Cardiac septum (tissue), 1 donor: ENCODE measurements at regions not wholly inside any gene's neighbourhood (a gene's known extent, or its start where the extent isn't known, plus 50 kb on each side); places are given as distances from the start of the nearest gene placed in this dataset.

ENCODE experiments used
- DNase-seq: peaks from one replicate; pipeline ENCODE4 v3.0.0-alpha.2; 2020; ENCODE audit warnings: low spot score
- intact Hi-C: fragments of 100-400 bp; cut with DNase I; formaldehyde crosslinking; loops from one replicate; pipeline ENCODE4 v1.14.0; 2022
- donor health status: DM: no; HTN: no; CAD: no.

- no peak for DNase-seq
- intact Hi-C loops: no loop called here
Observed at GRCh38 chr11:10942620-10943019, 84.8 kb upstream of the ZBED5 start.

DNA sequence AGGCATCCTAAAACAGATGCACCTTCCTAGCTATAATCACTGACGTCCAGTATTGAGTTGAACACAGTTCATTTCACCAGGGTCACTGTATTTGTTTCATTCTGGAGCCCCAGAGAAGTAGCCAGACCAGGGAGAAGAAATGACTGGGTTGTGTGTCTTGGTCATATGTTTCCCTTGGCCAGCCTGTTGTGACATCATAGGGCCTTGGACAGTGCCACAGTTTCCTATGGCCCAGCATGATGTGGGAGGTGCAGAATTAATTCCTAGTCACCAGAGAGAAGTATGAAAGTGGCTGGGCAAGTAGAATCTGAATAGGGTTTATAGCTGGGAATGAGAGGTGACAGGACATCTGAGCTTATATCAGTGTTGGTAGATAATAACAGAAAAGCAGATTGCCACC, 84.0 kb upstream of the ZBED5 start:
- intact Hi-C loops: no loop called here
- no peak for DNase-seq

DNA sequence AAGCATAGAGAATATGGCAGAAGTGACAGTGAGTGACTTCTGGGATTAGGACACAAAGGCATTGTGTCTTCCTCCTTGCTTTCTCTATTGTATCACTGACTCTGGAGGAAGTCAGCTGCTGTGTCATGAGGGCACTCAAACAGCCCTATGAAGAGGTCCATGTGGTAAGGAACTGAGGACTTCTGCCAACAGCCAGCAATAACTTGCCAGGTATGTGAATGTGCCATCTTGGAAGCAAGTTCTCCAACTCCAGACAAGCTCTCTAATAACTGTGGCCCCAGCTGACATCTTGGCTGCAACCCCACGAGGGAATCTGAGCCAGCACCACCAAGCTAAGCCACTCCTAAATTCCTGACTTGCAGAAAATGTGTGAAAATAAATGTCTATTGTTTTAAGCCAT, 83.6 kb upstream of the ZBED5 start:
- intact Hi-C loops: no loop called here
- peak; percentile 55 for DNase-seq

DNA sequence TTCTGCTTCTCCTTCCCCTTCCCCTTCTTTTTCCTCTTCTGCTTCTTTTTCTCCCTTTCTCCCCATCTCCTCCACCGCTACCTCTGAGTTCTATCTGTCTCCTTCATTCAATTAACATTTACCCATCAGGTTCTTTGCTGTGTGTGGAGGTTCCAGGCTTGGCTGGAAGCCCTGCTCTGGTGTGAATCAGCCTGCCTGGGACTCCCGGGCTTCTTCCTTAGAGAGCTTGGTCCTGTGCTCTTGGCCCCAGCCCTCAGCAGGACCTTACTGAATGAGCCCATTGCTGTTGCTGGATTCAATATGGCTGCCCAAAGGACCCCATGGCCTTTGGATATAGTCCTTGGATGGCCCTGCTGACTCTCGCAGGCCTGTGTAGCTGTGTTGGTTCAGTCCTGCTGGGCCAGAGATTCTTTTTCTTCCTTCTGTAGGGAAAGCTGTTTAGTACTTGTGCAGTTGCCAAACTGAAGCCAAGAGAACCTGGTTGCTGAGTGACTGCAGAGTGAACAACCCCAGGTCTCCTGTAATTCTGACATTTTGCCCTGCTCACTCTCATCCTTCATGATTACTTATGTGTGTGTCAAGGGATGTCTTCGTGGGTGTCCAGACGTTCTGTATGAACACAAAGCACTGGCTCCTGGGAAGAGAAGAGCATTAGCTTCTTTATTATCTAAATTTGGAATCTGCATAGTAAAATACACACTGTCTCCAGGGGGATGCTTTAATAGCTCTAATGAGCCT, 81.0 kb upstream of the ZBED5 start:
- intact Hi-C loops: loop anchor here (10.0 kb wide), 1 partner anchor 596 kb away; no protein-coding TSS in a partner anchor
- DNase-seq: peak; percentile 47

DNA sequence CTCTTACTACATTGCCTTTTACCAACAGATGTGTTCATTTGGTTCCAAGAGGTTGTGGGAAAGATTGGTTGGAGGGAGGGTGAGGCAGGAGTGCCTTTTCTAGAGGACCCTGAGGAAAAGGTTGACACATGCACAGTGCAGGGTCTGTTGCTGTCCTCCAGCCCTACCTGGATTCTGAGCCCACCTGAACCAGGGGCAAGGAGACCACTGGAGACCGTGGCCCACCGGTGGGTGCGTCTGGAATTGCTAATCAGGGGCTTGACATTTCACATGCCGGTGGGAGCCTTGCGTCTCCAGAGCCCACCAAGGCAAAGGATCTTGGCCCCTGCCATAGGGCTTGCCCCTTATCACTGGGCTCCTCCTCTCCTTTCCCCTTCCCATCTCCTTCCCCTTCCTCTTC, 80.4 kb upstream of the ZBED5 start:
- intact Hi-C loops: loop anchor here (10.0 kb wide), 1 partner anchor 597 kb away; no protein-coding TSS in a partner anchor
- DNase-seq: peak; percentile 65

GRCh38 chr11:10937385-10937771, 79.5 kb upstream of the ZBED5 start:
- intact Hi-C loops: loop anchor here (10.0 kb wide), 1 partner anchor 597 kb away; no protein-coding TSS in a partner anchor
- no peak for DNase-seq

DNA sequence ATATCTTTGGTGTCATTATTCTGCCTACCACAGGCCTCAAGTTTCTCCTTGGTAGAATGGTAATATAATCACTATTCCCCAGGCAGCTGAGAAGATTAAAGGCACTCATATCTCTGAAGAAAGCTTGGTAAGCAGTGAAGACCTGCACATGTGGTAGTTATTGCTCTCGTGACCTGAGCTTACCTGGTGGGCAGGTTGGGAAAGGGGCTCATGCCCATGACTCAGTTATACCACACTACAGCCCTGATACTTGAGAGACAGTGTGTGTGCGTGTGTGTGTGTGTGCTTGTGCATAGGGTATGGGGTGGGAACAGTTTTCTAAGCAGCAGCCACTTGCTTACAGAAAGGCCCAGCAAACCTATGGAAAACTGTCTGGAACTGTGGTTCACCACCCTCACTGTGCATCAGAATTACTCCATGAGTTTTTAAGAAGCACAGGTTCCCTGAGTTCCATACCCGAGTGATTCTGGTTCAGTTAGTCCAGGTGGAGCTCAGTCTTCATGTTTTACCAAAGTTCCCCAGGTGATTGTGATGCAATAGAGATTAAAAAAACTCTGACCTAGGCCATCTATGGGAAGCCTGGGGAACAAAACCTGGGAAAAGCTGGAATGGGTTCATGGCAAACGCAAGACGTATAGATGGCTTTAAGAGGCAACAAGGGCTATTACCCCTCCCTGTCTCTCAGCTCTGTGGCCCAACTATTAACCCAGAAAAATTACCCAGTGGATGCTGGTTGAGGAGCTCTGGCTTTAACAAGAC, 79.0 kb upstream of the ZBED5 start:
- intact Hi-C loops: loop anchor here (10.0 kb wide), 1 partner anchor 598 kb away; no protein-coding TSS in a partner anchor
- DNase-seq: no peak

GRCh38 chr11:10935015-10935559, 77.2 kb upstream of the ZBED5 start:
- intact Hi-C loops: loop anchor here (10.0 kb wide), 1 partner anchor 600 kb away; no protein-coding TSS in a partner anchor
- no peak for DNase-seq

- DNase-seq: no peak
- intact Hi-C loops: loop anchor here (5.0 to 10.0 kb wide), 3 partner anchors 142 to 853 kb away; no protein-coding TSS in a partner anchor
Observed at GRCh38 chr11:10934293-10934860, 76.5 kb upstream of the ZBED5 start.

GRCh38 chr11:10933455-10934292, 75.8 kb upstream of the ZBED5 start:
- intact Hi-C loops: loop anchor here (2.0 to 10.0 kb wide), 4 partner anchors 87 to 854 kb away; no protein-coding TSS in a partner anchor
- peak; percentile 91 for DNase-seq

DNA sequence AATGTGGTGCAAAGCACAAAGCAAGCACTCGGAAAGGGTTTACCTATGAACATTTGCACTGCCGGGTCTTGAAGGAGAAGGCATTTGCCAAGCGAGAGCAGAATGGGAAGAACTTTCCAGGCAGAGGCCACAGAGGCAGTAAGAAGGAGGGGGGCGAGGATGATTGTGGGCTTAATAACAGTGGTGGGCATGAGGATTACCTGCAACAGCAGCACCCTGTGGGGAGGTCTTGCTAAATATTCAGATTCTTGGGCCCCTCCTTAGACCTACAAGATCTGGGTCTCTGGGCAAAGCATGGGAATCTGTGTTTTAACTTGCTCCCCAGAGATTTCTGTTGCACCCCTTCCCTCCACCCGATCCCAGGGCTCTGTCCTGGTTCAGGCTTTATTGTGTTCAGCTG, 75.1 kb upstream of the ZBED5 start:
- no peak for DNase-seq
- intact Hi-C loops: loop anchor here (2.0 to 10.0 kb wide), 4 partner anchors 88 to 854 kb away; no protein-coding TSS in a partner anchor

DNA sequence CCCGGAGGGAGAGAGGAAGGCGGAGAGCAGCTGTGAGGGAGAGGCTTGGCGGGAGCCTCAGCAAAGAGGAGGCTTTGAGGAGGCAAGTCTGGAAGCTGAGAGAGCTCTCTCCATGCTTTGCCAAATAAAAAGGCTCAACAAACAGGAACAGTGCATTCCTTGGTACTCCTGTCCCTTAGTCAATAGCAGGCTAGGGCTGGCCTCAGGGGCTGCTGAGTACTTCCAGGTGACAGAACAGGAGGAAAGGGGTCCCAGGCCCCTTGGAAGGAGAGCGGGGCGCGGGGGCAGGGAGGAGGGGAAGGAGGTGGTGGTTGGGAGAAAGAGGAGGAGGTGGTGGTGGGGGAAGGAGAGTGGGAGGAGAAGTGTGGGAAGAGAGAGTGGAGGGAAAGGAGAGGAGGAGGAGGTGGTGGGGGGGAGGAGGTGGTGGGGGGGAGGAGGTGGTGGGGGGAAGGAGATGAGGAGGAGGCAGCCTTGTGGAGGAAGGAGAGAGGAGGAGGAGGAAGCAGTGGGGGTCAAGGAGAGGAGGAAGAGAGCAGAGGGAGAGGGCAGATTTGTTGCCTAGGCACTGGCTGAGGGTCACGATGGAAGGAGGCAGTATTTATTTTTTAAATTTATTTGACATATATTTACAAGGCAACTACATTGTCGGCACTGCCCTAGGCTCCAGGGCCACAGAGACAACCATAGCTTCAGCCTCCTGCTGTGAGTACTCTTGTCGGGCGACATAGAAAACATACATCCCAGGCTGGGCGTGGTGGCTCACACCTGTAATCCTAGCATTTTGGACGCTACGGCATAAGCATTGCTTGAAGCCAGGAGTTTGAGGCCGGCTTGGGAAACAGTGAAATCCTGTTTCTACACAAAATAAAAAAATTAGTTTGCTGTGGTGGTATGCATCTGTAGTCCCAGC, 74.2 kb upstream of the ZBED5 start:
- DNase-seq: peak; percentile 24
- intact Hi-C loops: loop anchor here (1.0 to 10.0 kb wide), 6 partner anchors 75 to 855 kb away; partner anchors contain the start of gene EIF4G2

- DNase-seq: peak; percentile 81
- intact Hi-C loops: loop anchor here (1.0 to 10.0 kb wide), 5 partner anchors 74 to 856 kb away; partner anchors contain the start of gene EIF4G2
Observed at GRCh38 chr11:10930972-10931760, 73.3 kb upstream of the ZBED5 start.

DNA sequence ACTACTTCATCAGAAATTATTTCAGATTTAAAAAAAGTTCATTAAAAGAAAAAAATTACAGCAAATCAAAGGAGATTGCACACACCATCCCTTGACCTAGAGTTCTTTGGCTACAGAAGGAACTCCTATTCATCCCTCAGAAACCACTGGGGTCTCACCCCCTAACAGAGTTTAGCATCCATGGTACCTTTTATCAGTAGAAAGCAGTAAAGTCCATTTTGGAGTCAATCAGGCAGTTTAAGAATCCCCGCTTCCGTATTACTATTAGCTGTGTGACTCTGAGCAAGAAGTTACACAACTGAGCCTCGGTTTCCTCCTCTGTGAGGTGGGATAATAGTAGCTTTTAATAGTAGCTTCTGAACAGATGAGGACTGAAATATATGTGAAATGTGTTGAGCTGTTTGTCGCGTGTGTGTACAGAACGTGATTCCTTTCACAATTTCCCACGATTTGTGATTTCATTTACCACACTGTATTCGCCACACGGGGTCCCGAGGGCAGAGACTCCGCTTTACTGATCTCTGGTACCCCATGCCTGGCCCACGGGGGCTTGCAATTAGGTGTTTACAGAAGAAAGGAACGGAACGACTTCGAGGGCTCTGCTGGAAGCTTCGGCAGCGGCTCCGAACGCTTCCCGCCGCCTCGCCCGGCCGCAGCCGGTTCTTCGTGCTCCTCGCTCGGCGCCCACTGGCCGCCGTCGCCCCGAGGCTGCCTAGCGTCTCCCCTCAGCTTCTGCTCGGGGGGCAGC, 72.5 kb upstream of the ZBED5 start:
- DNase-seq: no peak
- intact Hi-C loops: loop anchor here (2.0 to 10.0 kb wide), 4 partner anchors 122 to 857 kb away; partner anchors contain the start of gene EIF4G2

DNA sequence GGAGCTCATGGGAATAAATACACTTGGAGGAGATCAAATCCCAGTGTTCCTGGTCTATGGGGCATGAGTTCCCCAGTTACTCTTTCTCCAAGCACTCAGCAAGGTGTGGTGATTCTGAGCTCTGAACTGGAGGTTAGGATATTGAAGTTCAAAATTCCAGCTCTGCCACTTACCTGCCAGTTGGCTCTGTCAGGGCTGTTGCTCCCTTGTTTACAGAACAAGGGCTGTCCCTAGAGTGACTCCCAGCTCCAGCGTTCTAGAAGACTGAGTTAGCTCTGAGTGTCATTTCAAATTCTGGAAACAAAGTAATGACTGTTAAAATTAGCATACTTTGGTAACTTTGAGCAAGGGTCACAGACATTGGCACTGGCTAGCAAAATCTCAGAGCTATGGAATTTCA, 69.7 kb upstream of the ZBED5 start:
- intact Hi-C loops: no loop called here
- no peak for DNase-seq

- intact Hi-C loops: no loop called here
- no peak for DNase-seq
Observed at GRCh38 chr11:10926801-10927211, 69.0 kb upstream of the ZBED5 start.
